A549 (cell line): ENCODE measurements at regions not wholly inside any gene's neighbourhood (a gene's known extent, or its start where the extent isn't known, plus 50 kb on each side); places are given as distances from the start of the nearest gene placed in this dataset.
"Not testable (repeated sequence)": the region's sequence is repeated elsewhere in the genome, so short reads cannot be mapped to it uniquely, and the experiment has no call there.

ENCODE experiments used
- CEBPB ChIP-seq, 2 experiments: fragments of >200 bp in 1 of 2; sonication (Bioruptor Twin) in 1 of 2; formaldehyde crosslinking in 1 of 2; IDR thresholded peaks; 2 replicates each; pipeline ENCODE4 v1.6.1; 2012 to 2016
- CHD2 ChIP-seq: fragments of 150-350 bp; IDR thresholded peaks from 2 replicates; pipeline ENCODE4 v1.6.1; 2014; ENCODE audit warnings: low read length; ENCODE audit not compliant: partially characterized antibody
- CTCF ChIP-seq: fragments of >200 bp; sonication (Bioruptor Twin); formaldehyde crosslinking; IDR thresholded peaks from 3 replicates; pipeline ENCODE4 v1.5.1; 2016
- HDAC2 ChIP-seq: fragments of 200-600 bp; sonication (generic); IDR thresholded peaks from 2 replicates; pipeline ENCODE4 v1.6.1; 2016
- MAFK ChIP-seq: fragments of 450-650 bp; IDR thresholded peaks from 2 replicates; pipeline ENCODE4 v1.6.1; 2014; ENCODE audit not compliant: partially characterized antibody
- REST ChIP-seq: fragments of 200-600 bp; sonication (generic); IDR thresholded peaks from 2 replicates; pipeline ENCODE4 v1.6.1; 2016; ENCODE audit warnings: antibody characterized with exemption, mild to moderate bottlenecking, moderate library complexity
- SMC3 ChIP-seq: fragments of >200 bp; sonication (Bioruptor Twin); formaldehyde crosslinking; IDR thresholded peaks from 3 replicates; pipeline ENCODE4 v1.6.1; 2018; ENCODE audit warnings: inconsistent platforms
- TF ChIP-seq, protein P1 (sequence below): IDR thresholded peaks from 2 replicates; pipeline ENCODE4 v1.6.1; 2012

DNA sequence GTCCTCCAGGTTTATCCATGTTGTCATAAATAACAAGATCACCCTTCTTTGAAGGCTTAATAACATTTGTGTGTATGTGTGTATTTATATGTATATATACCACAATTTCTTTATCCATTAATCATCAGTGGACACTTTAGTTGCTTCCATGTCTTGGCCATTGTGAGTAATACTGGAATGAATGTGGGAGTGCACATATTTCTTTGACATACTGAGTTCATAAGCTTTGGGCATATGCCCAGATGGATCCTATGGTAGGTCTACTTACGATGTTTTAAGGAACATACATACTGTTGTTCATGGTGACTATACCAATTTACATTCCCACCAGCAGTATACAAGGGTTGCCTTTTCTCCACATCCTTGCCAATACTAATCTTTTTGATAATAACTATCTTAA is 108.8 kb upstream of the TRIM77 start:
- TF ChIP-seq, protein P1, sequence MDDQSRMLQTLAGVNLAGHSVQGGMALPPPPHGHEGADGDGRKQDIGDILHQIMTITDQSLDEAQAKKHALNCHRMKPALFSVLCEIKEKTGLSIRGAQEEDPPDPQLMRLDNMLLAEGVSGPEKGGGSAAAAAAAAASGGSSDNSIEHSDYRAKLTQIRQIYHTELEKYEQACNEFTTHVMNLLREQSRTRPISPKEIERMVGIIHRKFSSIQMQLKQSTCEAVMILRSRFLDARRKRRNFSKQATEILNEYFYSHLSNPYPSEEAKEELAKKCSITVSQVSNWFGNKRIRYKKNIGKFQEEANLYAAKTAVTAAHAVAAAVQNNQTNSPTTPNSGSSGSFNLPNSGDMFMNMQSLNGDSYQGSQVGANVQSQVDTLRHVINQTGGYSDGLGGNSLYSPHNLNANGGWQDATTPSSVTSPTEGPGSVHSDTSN: not testable (repeated sequence)
- TF ChIP-seq REST; CTCF; MAFK; CEBPB (IDR thresholded peaks at IDR 0.05); HDAC2; SMC3; CHD2: not testable (repeated sequence)
